Kidney glomerular epithelial cell (primary cell): ENCODE measurements at regions not wholly inside any gene's neighbourhood (a gene's known extent, or its start where the extent isn't known, plus 50 kb on each side); places are given as distances from the start of the nearest gene placed in this dataset.
"Not testable (repeated sequence)": the region's sequence is repeated elsewhere in the genome, so short reads cannot be mapped to it uniquely, and the experiment has no call there.

Source experiments
- DNase-seq: peaks from one replicate; lab custom pipeline; 2025; lab: John Stamatoyannopoulos, UW

DNA sequence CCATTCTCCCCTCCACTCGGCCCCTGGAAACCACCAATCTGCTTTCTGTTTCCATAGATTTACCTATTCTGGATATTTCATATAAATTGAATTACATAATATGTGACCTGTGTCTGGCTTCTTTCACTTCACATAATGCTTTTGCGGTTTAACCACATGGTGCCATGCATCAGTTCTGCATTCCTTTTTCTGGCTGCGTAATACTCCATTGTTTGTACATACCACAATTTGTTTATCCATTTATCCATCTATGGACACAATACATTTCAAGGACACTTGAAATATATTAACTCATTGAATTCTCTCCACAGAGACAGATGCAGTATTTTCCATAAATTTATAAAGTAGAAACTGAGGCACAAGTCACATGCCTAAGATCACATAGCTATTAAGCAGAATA, 110.3 kb upstream of the ETV6 start:
- DNase-seq, result no peak

DNA sequence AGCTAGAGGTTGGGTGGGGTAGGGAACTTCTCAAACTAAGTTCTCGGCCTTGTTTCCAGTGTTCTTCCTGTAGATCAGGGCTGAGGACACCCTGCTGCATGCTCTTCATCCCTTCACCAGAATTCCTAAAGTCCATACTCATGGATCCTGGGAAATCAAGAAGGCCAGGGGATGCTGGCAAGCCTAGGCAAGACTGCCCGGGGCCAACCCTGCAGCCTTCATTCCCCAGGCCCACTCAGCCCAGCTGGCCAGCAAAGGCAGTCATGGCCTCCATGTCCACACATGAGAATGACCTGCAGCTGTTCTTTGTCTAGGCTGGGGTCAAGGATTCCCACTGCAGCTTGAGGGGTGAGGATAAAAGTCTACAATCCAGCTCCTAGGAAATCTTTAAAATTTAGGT, 109.3 kb upstream of the ETV6 start:
- DNase-seq, result no peak

DNA sequence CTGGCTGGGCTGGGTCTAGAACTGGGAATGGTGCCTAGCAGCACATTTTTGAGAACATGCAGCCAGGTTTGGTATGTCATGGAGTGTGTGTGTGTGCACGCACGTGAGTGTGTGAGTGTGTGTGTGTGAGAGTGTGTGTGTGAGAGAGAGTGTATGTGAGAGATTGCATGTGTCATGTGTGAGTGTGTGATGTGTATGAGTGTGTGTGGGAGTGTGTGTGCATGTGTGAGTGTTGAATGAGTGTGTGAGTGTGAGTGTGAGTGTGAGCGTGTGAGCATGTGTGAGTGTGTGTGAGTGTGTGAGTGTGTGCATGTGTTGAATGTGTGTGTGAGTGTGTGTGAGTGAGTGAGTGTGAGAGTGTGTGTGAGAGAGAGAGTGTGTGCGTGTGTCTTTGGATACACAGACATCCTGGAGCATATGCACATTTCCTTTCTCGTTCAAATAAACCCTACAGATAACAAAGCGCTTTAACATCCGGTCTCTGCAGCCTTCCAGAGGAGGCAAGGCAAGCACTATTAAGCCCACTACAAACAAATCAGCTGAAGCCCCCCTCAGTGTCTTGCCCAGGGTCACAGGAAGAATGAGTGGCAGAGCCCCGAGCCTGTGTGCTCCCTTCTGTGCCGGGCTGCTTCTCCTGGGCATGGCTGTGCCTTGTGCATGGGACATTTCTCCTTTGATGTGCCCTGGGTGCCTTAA, 108.7 kb upstream of the ETV6 start:
- DNase-seq, result no peak

DNA sequence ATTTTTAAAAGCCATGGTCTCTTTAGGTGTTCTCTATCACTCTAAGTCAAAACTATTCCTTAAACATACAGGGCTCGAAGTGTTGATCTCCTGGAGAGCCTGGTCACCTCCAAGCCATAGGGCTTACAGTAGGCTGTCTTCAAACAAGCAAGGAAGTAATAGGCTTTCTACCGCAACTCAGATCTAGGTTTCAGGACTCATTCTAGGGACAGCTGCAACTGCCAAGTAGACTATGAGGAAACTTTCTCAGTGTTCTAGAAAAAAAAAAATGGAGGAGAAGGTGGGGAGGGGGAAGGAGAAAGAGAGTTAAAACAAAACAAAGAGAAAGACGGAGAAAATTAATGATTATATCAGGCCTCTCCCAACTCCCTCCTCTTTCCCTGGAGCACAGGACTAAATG, 106.9 kb upstream of the ETV6 start:
- DNase-seq, result no peak

DNA sequence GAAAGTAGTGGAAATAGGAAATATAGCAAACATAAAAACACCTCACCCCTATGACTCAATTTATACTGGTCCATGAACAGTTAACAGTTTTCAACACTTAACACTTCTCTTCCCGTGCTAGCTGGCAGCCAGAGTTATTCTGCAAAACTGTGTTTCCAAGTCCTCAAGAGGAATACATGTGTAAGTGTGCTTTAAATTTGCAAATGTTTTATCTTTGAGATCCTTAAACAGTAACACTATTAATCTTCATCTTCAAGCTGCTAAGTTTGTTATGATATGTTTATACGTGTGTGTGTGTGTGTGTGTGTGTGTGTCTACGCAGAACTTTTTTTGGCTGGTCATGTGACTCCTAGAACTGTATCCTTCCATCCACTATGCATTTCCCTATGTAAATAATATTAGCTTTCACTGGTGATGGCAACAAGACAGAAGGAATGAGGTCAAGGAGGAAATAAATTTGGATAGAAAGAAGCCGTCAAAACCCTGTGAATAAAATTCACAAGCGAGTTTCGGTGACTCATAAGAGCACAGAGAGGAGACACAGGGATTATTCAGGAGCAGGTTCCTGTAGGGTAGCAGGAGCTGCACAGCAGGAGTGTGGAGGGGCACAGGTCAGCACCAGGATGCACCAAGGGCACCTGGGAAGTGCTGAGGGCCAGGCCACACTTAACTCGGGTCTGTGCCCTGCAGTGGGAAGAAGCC, 105.9 kb upstream of the ETV6 start:
- DNase-seq, result no peak

DNA sequence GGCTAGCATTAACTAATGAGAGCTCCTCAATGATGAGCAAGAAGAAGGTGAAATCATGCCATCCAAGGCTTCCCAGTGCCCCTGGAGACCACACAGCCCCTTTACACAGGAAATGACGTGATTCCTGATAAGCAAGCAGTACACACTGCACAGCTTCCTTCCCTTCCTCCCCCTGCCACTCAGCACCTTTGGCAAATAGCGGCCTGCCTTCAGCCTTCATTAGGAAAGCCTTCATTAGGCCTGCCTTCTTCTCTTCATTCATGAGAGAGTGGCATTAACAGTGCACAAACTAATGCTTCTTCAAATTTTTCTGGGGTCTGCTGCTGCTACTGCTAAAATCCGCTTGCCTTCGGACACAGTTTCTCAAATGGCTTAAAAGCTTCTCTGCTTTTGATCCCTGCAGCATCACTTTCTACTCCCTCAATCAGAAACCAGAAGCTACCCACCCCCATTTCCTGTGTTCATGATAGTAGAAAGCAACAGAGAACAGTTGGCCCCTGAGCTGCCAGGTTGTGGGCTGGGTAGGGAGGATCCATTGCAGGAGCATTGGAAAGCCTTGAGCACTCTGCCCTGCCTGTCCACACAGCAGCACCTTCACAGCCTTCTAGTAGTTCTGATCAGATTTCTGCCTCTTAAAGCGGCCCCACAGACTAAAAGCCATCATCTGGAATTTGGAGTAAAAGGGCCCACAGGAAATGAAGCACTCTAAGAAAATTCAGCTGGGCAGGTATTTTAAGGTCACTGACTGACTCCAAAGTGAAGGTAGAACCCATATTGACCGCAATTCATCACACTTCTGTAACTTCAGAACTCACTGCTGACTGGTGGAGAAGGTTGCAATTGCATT, 103.8 kb upstream of the ETV6 start:
- no peak for DNase-seq

DNA sequence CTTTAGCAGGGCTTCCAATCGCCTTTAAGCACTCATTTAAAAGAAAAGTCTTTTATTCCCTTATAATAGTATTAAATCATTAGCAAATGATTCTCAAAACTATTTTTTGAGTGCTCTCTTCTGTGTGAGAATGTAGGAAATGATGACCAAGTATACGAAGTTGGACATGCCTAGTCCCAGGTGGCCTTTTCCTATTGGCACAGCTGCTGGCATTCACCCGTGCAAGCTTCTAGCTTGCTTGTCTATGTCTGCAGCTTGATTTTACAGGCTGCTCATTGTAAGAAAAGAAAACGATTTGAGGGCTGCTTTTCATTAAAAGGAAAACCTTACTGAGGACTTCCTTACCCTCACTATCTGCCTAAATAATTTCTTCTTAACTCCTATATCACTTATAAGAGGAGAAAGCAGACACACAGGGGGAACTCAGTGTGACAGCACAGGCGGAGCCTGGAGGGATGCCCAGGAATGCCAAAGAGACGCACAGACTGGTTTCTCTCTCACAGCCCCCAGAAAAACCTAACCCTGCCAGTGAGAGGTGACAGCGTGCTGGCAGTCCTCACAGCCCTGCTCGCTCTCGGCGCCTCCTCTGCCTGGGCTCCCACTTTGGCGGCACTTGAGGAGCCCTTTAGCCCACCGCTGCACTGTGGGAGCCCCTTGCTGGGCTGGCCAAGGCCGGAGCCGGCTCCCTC, 102.7 kb upstream of the ETV6 start:
- not testable (repeated sequence) for DNase-seq

DNA sequence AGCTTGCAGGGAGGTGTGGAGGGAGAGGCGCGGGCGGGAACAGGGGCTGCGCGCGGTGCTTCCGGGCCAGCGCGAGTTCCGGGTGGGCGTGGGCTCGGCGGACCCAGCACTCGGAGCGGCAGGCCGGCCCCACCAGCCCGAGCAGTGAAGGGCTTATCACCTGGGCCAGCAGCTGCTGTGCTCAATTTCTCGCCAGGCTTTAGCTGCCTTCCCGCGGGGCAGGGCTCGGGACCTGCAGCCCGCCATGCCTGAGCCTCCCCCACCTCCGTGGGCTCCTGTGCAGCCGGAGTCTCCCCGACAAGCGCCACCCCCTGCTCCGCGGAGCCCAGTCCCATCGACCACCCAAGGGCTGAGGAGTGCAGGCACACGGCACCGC, 102.2 kb upstream of the ETV6 start:
- not testable (repeated sequence) for DNase-seq

DNA sequence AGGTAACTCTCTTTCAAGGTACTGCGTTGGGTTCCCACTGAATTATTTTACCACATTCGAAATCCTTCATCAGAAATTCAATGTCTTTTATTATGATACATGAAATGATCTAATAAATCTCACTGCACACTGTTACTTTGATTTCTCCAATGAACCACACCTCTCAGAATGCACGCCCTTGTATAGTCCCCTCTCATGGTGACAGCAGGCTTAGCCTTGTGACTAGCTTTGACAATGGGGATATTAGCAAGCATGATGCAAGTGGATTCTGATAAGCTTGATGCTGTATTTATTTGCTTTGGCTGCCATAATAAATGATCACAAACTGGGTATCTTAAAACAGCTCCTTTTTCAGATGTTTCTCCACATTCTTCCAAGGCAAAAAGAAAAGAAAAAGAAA, 100.4 kb upstream of the ETV6 start:
- DNase-seq, result no peak

DNA sequence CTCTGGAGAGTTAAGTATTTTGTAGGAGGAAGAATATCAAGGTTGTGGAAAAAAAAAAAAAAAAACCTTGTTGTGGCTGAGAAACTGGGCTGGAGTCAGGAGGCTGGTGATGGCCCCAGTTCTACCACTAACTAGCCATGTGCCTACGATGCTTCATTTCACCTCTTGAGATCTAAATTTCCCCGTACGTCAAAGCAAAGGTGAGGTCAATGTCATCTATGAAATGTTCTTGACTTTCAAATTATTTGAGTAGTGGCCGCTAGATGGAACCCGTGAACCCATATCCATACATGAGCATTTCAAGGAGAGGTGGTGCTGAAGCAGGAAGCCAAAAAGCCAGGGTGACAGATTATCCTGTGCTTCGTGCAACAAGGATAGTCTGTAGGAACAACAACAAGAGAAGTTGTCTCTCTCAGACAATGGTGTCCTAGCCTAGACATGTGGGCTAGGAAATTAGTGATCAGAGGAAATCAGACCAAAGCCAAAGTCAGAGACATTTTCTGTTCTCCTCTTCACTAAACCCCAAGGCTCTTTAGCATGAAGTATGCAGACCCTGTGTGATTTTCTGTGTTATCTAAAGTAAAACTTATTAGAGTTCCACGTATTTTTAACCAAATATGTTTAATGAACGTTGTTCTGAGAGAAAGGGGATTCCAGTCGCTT, 95.5 kb upstream of the ETV6 start:
- DNase-seq, result peak; percentile 61

DNA sequence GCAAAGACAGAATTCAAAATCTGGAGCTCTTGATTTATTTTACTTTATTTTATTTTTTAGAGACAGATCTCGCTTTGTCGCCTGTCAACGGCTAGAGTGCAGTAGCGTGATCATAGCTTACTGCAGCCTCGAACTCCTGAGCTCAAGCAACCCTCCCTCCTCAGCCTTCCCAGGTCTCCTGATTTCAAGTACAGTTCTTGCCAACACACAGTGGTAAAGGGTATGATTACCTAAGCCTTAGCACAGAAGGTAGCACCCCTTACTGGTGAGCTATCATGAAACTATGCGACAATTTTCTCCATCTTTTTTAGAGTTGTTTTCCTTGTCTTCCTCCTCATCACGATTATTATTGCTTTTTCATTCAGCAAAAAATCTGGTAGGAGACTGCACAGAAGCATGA, 94.3 kb upstream of the ETV6 start:
- no peak for DNase-seq

DNA sequence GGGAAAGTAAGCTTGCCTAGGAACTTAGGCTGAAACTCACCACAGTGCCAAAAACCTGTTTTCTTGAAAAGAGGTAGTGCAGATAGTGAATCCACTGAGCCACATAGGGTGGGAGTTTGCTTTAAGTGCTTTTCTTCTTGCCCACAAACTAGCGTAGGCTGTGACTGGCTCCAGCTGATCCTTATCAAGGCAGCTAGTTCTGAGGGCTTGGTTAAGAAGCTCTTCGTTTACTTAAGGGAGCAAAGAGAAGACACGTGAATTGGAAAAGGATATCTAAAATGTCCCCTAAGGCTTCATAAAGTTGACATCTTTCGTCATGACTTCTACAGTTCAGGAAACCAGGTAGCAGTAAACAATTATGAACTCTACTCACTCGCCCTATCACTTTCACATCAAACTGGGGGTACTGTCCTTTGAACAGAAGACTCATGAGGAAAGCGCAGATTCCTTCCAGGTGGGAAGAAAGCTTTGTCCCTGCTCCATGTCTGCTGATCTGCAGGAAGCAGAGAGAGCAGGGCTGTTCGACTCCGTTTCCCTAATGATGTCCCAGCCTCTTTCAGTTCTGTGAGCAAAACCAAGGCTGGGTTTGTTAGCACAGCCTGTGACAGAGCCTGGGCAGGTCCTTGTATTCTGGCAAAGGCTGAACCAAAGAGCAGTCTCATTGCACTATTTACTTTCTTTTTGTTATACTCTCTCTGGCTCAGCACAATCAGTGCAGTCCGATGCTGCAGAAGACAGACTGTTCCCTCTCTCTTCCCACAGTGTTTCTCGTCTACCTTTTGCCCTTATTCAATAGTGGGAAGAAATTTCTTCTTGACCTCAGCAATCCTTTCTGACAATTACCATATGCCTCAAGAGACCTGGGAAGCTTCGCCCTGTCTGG, 93.5 kb upstream of the ETV6 start:
- no peak for DNase-seq

DNA sequence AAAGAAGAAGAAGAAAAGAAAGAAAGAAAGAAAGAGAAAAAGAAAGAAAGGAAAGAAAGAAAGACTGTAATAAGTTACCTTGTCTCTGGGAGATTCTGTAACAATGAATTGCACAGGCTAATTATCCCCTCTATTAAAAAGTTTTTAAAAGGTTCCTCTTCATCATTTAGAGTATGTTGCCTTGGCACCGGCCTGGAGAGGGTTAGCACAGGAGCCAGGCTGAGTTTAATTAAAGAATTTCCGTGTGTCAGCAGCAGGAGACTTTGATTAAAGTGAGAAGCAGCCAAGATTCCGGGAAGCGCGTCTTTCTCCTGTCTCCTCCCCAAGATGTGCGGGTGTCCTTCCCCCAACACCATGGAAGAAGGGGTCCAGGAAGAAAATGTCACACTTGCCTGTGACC, 92.8 kb upstream of the ETV6 start:
- no peak for DNase-seq

DNA sequence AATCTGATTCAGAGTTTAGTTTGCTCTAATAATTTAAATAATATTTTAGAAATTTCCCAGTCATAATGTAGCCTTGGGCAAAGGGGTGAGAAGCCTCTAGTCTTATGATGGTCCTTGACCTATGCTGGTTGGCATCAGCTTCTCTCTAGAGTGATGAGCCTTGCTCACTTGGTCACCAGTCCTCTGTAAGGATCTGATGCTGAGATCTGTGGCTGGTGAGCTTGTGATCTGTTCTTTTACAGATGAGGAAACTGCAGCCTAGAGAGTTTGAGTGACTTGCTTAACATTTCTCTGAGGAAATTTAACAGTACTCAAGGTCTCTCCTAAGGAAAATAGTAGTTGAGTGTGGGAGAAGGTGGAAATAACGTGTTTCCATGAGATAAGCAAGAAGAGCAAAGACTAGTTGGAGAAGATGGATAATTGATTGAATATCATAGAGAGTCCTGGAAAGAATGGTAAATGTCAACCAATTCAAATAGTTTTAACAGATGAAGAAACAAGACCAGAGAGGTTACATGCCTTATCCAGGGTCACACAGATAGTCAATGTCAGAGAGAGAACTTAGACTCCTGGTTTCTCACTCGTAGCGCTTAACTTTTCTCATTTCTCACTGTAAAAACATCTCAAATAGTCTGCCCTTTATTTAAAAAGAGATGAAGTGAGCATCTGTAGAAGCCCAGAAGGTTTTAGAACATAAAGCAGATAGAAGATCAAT, 89.7 kb upstream of the ETV6 start:
- no peak for DNase-seq

DNA sequence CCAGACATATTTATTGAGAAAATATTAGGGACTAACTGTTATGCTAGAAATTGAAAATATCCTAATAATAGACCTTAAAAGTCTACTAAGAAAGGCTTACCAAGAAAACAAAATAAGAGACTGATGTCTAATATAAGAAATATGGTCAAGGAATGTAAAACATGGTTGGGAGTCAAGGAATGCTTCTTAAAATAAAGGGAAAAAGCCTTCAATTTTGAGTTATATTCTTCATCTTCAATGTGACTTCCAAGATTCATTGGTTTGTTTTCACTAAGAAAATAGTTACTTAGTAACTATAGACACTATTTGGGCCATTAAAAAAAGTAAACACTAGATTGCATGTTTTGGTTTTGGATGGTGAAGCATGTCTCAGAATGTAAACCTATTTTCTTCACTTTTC, 88.1 kb upstream of the ETV6 start:
- DNase-seq, result peak; percentile 76

DNA sequence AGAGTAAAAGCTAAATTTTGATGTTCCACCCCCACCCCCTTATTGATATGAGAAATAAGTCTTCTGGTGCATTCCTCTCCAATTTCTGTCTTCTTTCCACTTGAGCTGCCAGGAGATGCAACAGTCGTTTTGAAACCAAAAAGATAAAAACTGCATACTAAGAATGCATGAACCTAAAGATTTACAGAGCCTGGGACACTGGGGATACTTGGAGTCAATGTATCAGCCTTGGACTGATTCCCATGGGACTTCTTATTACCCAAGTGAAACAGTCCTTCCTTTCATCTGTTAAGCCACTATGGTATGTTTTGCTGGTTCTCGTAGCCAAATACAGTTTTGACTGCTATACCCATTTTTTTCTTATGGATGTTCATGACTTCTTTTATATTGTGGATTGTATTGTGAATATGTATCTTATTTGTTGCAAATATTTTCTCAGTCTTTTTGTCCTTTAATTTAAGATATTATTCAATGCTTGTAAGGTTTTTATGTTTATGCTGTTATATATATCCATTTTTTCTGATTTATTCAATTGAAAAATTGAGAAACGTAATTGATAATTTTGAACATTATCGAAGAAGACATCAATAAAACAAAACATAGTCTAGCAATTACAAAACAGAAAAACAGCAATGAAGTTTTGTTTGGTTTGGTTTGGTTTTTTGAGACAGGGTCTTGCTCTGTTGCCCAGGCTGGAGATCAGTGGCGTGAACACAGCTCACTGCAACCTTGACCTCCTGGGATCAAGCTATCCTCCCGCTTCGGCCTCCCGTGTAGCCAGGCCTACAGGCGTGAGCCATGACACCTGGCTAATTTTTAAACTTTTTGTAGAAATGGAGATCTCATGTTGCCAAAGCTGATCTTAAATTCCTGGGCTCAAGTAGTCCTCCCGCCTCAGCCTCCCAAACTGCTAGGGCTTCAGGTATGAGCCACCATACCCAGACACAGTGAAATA, 85.4 kb upstream of the ETV6 start:
- no peak for DNase-seq

DNA sequence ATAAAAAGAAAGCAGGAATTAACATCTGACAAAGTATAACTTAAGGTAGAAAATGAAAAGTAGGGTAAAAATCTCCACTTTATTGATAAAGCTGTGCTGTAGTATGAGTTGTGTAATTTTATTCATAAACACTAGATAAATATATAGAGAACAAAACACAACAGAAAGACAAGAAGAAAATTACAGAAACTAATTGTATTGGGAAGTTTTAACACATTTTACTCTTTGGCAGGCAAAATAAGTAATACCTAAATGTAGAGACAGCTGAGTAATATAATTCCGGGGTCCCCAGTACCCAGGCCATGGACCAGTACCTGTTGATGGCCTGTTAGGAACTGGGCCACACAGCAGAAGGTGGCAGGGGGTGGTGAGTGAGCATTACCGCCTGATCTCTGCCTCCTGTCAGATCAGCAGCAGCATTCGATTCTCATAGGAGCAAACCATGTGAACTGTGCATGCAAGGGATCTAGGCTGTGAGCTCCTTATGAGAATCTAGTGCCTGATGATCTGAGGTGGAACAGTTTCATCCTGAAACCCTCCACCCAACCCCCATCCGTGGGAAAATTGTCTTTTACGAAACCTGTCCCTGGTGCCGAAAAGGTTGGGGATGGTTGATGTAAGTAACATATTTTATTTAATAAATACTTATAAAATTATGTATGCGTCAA, 84.4 kb upstream of the ETV6 start:
- no peak for DNase-seq

DNA sequence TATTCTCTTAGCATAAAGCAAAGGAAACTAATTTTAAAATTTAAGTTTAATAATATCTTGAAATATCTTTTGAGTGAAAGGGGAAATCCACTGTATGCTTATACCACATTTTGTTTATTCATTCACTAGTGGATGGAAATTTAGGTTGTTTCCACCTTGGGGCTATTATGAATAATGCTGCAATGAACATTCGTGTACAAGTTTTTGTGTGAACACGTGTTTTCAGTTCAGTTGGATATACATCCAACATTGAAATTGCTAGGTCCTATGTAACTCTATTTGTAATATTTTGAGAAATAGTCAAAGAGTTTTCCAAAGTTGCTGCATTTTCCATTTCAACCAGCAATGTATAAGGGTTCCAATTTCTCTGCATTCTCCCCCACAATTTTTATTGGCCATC, 83.7 kb upstream of the ETV6 start:
- DNase-seq, result no peak
